ENCODE measurements at regions not wholly inside any gene's neighbourhood (a gene's known extent, or its start where the extent isn't known, plus 50 kb on each side); places are given as distances from the start of the nearest gene placed in this dataset.

DNA sequence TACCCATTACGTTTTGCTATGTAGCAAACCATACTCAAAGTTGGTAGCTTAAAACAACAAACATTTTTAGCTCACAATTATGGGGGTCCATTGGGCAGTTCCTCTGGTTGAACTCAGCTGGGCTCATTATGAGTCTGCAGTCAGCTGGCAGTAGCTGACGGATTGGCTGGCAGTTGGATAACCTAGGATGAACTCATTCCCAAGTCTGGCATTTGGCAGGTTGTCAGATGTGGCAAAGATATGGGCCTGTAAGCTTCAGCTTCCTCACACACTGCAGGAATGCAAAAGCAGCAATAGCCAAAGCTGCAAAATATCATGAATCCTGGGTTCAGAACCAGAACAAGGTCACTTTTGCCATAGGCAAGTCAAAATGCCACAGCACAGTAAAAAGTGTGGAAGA lies 412.2 kb upstream of the SORCS1 start:
- TF ChIP-seq, protein P1, sequence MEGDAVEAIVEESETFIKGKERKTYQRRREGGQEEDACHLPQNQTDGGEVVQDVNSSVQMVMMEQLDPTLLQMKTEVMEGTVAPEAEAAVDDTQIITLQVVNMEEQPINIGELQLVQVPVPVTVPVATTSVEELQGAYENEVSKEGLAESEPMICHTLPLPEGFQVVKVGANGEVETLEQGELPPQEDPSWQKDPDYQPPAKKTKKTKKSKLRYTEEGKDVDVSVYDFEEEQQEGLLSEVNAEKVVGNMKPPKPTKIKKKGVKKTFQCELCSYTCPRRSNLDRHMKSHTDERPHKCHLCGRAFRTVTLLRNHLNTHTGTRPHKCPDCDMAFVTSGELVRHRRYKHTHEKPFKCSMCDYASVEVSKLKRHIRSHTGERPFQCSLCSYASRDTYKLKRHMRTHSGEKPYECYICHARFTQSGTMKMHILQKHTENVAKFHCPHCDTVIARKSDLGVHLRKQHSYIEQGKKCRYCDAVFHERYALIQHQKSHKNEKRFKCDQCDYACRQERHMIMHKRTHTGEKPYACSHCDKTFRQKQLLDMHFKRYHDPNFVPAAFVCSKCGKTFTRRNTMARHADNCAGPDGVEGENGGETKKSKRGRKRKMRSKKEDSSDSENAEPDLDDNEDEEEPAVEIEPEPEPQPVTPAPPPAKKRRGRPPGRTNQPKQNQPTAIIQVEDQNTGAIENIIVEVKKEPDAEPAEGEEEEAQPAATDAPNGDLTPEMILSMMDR (IDR thresholded peaks at IDR 0.05) = no peak
- TF ChIP-seq, protein P2, sequence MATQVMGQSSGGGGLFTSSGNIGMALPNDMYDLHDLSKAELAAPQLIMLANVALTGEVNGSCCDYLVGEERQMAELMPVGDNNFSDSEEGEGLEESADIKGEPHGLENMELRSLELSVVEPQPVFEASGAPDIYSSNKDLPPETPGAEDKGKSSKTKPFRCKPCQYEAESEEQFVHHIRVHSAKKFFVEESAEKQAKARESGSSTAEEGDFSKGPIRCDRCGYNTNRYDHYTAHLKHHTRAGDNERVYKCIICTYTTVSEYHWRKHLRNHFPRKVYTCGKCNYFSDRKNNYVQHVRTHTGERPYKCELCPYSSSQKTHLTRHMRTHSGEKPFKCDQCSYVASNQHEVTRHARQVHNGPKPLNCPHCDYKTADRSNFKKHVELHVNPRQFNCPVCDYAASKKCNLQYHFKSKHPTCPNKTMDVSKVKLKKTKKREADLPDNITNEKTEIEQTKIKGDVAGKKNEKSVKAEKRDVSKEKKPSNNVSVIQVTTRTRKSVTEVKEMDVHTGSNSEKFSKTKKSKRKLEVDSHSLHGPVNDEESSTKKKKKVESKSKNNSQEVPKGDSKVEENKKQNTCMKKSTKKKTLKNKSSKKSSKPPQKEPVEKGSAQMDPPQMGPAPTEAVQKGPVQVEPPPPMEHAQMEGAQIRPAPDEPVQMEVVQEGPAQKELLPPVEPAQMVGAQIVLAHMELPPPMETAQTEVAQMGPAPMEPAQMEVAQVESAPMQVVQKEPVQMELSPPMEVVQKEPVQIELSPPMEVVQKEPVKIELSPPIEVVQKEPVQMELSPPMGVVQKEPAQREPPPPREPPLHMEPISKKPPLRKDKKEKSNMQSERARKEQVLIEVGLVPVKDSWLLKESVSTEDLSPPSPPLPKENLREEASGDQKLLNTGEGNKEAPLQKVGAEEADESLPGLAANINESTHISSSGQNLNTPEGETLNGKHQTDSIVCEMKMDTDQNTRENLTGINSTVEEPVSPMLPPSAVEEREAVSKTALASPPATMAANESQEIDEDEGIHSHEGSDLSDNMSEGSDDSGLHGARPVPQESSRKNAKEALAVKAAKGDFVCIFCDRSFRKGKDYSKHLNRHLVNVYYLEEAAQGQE (IDR thresholded peaks at IDR 0.05; ENCODE audit: insufficient read depth in 1 of 2, low read depth in 2 of 2, low read length in 1 of 2) = no peak

Data from Panc1 (cell line).